ENCODE measurements at regions not wholly inside any gene's neighbourhood (a gene's known extent, or its start where the extent isn't known, plus 50 kb on each side); places are given as distances from the start of the nearest gene placed in this dataset.

DNA sequence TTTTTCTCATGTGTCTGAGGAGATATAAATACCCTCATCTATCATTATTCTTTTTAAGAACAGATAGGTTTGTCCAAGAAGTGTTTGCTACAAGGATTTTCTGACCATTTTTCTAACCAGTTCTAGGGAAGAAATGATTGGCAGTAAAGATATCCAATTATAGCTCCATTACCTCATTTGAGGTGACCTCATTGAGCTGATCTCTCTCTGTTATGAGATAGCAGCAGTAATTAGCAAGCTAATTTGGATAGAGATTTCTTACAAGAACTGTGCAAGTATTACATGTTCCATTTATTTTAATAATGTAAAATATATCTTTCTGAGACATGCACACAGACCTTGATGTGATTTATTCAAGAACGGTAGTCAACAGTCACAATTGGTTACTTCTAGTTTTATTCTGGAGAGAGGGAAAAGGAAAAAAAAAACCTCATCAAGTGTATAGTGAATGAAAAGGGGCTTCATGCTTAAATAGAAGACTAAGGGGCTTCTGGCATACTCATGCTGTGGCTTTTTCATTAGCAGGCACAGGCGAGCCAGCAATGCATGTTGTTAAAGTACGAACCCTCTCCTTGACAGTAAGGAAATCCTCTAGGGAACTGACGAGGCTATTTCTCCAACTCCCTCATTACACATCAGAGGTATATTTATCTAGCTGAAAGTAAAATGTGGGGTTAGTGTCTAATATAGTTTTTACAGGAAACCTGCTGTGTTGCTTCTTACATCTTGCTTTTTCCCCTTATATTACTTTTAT lies 127.3 kb downstream of the NUDT12 start:
- no peak overlapping the region for H3K4me3 ChIP-seq

GRCh38 chr5:103434057-103434456 lies 128.5 kb downstream of the NUDT12 start:
- no peaks in the 10 kb centered on the region for H3K27me3 ChIP-seq
- H3K9me3 ChIP-seq: peaks cover 0 to 3% (median 0%) of the 10 kb centered on the region in 3 donors
- no peak overlapping the region for H3K27ac ChIP-seq
- no peak overlapping the region for H3K4me3 ChIP-seq
- ATAC-seq: no peak
- no peaks in the 10 kb centered on the region for H3K36me3 ChIP-seq
- H3K4me1 ChIP-seq: no peaks in the 10 kb centered on the region
- TF ChIP-seq, protein P1, sequence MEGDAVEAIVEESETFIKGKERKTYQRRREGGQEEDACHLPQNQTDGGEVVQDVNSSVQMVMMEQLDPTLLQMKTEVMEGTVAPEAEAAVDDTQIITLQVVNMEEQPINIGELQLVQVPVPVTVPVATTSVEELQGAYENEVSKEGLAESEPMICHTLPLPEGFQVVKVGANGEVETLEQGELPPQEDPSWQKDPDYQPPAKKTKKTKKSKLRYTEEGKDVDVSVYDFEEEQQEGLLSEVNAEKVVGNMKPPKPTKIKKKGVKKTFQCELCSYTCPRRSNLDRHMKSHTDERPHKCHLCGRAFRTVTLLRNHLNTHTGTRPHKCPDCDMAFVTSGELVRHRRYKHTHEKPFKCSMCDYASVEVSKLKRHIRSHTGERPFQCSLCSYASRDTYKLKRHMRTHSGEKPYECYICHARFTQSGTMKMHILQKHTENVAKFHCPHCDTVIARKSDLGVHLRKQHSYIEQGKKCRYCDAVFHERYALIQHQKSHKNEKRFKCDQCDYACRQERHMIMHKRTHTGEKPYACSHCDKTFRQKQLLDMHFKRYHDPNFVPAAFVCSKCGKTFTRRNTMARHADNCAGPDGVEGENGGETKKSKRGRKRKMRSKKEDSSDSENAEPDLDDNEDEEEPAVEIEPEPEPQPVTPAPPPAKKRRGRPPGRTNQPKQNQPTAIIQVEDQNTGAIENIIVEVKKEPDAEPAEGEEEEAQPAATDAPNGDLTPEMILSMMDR (IDR thresholded peaks at IDR 0.05): no peak
- no peak for TF ChIP-seq POLR2AphosphoS5 (IDR thresholded peaks at IDR 0.05)
- TF ChIP-seq EP300 (IDR thresholded peaks at IDR 0.05): no peak
- no peak for TF ChIP-seq POLR2A (IDR thresholded peaks at IDR 0.05)
- WGBS, 2 donors (ENCODE audit: low coverage in 1 of 2): 75 to 90% methylated on average over 1 to 2 of the region's 8 CpGs

More for the DNA sequence above, 127.3 kb downstream of the NUDT12 start:
- Histone ChIP-seq H3K27ac (no peak overlapping the region), H3K4me1 (no peaks in the 10 kb centered on the region), H3K27me3 (no peaks in the 10 kb centered on the region), H3K36me3 (no peaks in the 10 kb centered on the region), H3K9me3 (peaks cover 0 to 11% (median 0%) of the 10 kb centered on the region in 3 donors)
- no peak for ATAC-seq
- WGBS, 2 donors (ENCODE audit: low coverage in 1 of 2): 71 to 81% methylated on average over 4 of the region's 4 CpGs
- TF ChIP-seq, protein P1 (IDR thresholded peaks at IDR 0.05): no peak
- no peak for TF ChIP-seq POLR2AphosphoS5 (IDR thresholded peaks at IDR 0.05)
- TF ChIP-seq POLR2A (IDR thresholded peaks at IDR 0.05): no peak

DNA sequence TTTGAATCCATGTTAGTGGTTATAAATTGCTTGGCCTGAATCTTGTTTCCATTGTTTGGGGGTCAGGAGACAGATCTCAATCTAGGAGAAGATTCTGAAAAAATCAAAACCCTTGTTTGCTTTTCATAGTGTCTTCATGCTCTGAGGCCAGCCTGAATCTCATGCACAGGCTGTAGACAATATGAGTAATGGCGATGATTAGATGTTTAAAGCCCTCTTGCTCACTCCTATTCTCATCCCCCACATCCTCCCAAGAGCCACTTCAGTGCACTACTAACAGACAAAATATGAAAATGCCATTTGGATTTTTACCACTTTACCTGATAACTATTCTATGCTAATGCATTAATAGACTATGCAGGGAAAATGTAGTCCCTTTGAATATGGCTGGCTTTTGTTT lies 129.4 kb downstream of the NUDT12 start:
- TF ChIP-seq, protein P1 (IDR thresholded peaks at IDR 0.05): no peak
- no peak for TF ChIP-seq EP300 (IDR thresholded peaks at IDR 0.05)
- no peak for TF ChIP-seq POLR2A (IDR thresholded peaks at IDR 0.05)
- TF ChIP-seq POLR2AphosphoS5 (IDR thresholded peaks at IDR 0.05): no peak

GRCh38 chr5:103428923-103429322 lies 133.7 kb downstream of the NUDT12 start:
- Histone ChIP-seq H3K9me3 (no peaks in the 10 kb centered on the region), H3K4me1 (peaks cover 0 to 7% (median 0%) of the 10 kb centered on the region in 3 donors), H3K4me3 (no peak overlapping the region), H3K36me3 (no peaks in the 10 kb centered on the region), H3K27me3 (no peaks in the 10 kb centered on the region), H3K27ac (no peak overlapping the region)
- TF ChIP-seq EP300 (IDR thresholded peaks at IDR 0.05) (no peak), POLR2A (IDR thresholded peaks at IDR 0.05) (no peak), POLR2AphosphoS5 (IDR thresholded peaks at IDR 0.05) (no peak)
- TF ChIP-seq, protein P1 (IDR thresholded peaks at IDR 0.05): no peak
- ATAC-seq: no peak
- 8 to 86% methylated on average over 2 of the region's 2 CpGs for WGBS, 2 donors (ENCODE audit: low coverage in 1 of 2)

More for the DNA sequence above, 129.4 kb downstream of the NUDT12 start:
- Histone ChIP-seq H3K27ac (no peak overlapping the region), H3K9me3 (no peaks in the 10 kb centered on the region), H3K4me3 (no peak overlapping the region), H3K4me1 (peaks cover 0 to 3% (median 0%) of the 10 kb centered on the region in 3 donors), H3K36me3 (no peaks in the 10 kb centered on the region), H3K27me3 (no peaks in the 10 kb centered on the region)
- no peak for ATAC-seq
- 82 to 93% methylated on average over 1 of the region's 1 CpG for WGBS, 2 donors (ENCODE audit: low coverage in 1 of 2)

GRCh38 chr5:103428411-103428871 lies 134.1 kb downstream of the NUDT12 start:
- TF ChIP-seq, protein P1 (IDR thresholded peaks at IDR 0.05): no peak
- TF ChIP-seq POLR2A (IDR thresholded peaks at IDR 0.05): no peak
- TF ChIP-seq EP300 (IDR thresholded peaks at IDR 0.05): no peak
- TF ChIP-seq POLR2AphosphoS5 (IDR thresholded peaks at IDR 0.05): no peak
- Histone ChIP-seq H3K27ac (no peak overlapping the region), H3K27me3 (no peaks in the 10 kb centered on the region), H3K4me1 (peaks cover 0 to 7% (median 0%) of the 10 kb centered on the region in 3 donors), H3K36me3 (no peaks in the 10 kb centered on the region), H3K9me3 (no peaks in the 10 kb centered on the region), H3K4me3 (no peak overlapping the region)
- ATAC-seq: no peak
- 24 to 33% methylated on average over 1 to 6 of the region's 6 CpGs for WGBS, 2 donors (ENCODE audit: low coverage in 1 of 2)

All from gastroesophageal sphincter (tissue), 4 donors.